ENCODE measurements at regions not wholly inside any gene's neighbourhood (a gene's known extent, or its start where the extent isn't known, plus 50 kb on each side); places are given as distances from the start of the nearest gene placed in this dataset.

- TF ChIP-seq YY1 (IDR thresholded peaks at IDR 0.05; ENCODE audit: insufficient read depth, insufficient replicate concordance, low read depth, low read length), result no peak
- TF ChIP-seq FOSL2 (CRISPR knock-in tag; IDR thresholded peaks at IDR 0.05), result no peak
- no peak for TF ChIP-seq ZBTB49 (CRISPR knock-in tag; IDR thresholded peaks at IDR 0.05; ENCODE audit: borderline replicate concordance)
- TF ChIP-seq NFRKB (IDR thresholded peaks at IDR 0.05), result no peak
- TF ChIP-seq ZNF660 (CRISPR knock-in tag; IDR thresholded peaks at IDR 0.05; ENCODE audit: borderline replicate concordance, low read depth), result no peak
- TF ChIP-seq POLR2A (IDR thresholded peaks at IDR 0.05; ENCODE audit: insufficient read depth in 1 of 2, low read depth in 2 of 2, low read length in 2 of 2), result no peak
- no peak for TF ChIP-seq CTCF (CRISPR knock-in tag; IDR thresholded peaks at IDR 0.05)
These were observed 146.4 kb upstream of the KCNJ16 start for GRCh38 chr17:69928611-69929010.

Data from HepG2 (cell line).